Uterus (tissue), 2 donors: ENCODE measurements at regions not wholly inside any gene's neighbourhood (a gene's known extent, or its start where the extent isn't known, plus 50 kb on each side); places are given as distances from the start of the nearest gene placed in this dataset.

Source experiments
- POLR2A ChIP-seq, 2 donors: fragments of 450-650 bp; IDR thresholded peaks; one replicate each; pipeline ENCODE4 v1.6.1; 2016; ENCODE audit warnings: antibody characterized with exemption in 2 of 2, mild to moderate bottlenecking in 1 of 2, moderate library complexity in 1 of 2
- TF ChIP-seq, protein P1 (sequence below), 4 experiments: fragments of 200-600 bp in 2 of 4; fragments of 450-650 bp in 2 of 4; sonication (generic) in 2 of 4; IDR thresholded peaks; one replicate each; pipeline ENCODE4 v1.5.1; 2016 to 2019; ENCODE audit warnings: antibody characterized with exemption in 4 of 4, mild to moderate bottlenecking in 2 of 4, moderate library complexity in 1 of 4

DNA sequence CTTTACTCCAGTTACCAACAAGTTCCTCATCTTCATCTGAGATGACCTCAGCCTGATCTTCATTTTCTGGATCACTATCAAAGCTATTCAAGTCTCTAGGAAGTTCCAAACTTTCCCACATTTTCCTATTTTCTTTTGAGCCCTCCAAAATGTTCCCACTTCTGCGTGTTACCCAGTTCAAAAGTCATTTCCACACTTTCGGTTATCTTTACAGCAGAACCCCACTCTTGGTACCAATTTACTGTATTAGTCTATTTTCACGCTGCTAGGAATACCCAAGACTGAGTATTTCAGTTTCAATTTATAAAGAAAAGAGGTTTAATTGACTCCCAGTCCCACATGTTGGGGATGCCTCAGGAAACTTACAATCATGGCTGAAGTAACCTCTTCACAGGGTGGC, 274.3 kb downstream of the FGF9 start:
- no peak for TF ChIP-seq POLR2A (IDR thresholded peaks at IDR 0.05)
- TF ChIP-seq, protein P1, sequence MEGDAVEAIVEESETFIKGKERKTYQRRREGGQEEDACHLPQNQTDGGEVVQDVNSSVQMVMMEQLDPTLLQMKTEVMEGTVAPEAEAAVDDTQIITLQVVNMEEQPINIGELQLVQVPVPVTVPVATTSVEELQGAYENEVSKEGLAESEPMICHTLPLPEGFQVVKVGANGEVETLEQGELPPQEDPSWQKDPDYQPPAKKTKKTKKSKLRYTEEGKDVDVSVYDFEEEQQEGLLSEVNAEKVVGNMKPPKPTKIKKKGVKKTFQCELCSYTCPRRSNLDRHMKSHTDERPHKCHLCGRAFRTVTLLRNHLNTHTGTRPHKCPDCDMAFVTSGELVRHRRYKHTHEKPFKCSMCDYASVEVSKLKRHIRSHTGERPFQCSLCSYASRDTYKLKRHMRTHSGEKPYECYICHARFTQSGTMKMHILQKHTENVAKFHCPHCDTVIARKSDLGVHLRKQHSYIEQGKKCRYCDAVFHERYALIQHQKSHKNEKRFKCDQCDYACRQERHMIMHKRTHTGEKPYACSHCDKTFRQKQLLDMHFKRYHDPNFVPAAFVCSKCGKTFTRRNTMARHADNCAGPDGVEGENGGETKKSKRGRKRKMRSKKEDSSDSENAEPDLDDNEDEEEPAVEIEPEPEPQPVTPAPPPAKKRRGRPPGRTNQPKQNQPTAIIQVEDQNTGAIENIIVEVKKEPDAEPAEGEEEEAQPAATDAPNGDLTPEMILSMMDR (IDR thresholded peaks at IDR 0.05) = no peak
